ENCODE measurements at regions not wholly inside any gene's neighbourhood (a gene's known extent, or its start where the extent isn't known, plus 50 kb on each side); places are given as distances from the start of the nearest gene placed in this dataset.

DNA sequence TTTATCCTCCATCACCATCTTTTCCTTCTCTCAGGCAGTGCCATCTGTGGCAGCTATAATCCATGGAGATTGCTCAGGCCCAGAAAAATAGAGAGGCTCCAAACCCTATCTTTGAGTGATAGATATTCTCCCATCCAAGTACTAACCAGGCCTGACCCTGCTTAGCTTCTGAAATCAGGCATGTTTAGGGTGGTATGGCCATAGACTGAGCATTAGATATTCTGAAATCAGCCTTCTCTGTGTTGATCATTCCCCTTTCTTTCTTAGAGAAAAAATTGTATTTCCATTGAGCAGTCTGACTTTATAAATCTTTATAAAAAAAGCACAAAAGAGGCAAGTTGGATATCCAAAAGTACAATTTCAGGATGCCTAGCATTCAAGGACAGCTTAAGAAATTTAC, 131.5 kb upstream of the ACVR2A start:
- POLR2A ChIA-PET: no interaction called here
- Histone ChIP-seq H3K36me3 (ENCODE audit: insufficient read depth, low read length) (no peaks in the 10 kb centered on the region), H3K27me3 (ENCODE audit: control insufficient read depth in 1 of 2, insufficient read depth in 2 of 2, low read length in 2 of 2) (no peaks in the 10 kb centered on the region), H3K27ac (ENCODE audit: low read depth in 1 of 2, low read length in 2 of 2) (no peak overlapping the region), H3K4me1 (ENCODE audit: insufficient read depth, low read length) (no peaks in the 10 kb centered on the region), H3K4me3 (ENCODE audit: low read length) (no peak overlapping the region), H3K9me3 (ENCODE audit: control insufficient read depth in 1 of 2, insufficient read depth in 1 of 2, low read length in 2 of 2) (peaks cover 0 to 6% of the 10 kb centered on the region in 2 experiments)
- CTCF ChIA-PET: no interaction called here
- DNase-seq (no peak), ATAC-seq (ENCODE audit: poor library complexity) (no peak)
- H3K36me3 Mint-ChIP-seq (ENCODE audit: low read depth): peaks cover 17% of the 10 kb centered on the region
- H3K27me3 Mint-ChIP-seq: no peaks in the 10 kb centered on the region
- H3K4me3 Mint-ChIP-seq: no peak overlapping the region
- intact Hi-C loops (cut with DNase I, micrococcal nuclease): loop anchor here in 1 of 2 experiments (5.0 kb wide), 1 partner anchor 856 kb away; no protein-coding TSS in a partner anchor
- TF ChIP-seq, protein P1, sequence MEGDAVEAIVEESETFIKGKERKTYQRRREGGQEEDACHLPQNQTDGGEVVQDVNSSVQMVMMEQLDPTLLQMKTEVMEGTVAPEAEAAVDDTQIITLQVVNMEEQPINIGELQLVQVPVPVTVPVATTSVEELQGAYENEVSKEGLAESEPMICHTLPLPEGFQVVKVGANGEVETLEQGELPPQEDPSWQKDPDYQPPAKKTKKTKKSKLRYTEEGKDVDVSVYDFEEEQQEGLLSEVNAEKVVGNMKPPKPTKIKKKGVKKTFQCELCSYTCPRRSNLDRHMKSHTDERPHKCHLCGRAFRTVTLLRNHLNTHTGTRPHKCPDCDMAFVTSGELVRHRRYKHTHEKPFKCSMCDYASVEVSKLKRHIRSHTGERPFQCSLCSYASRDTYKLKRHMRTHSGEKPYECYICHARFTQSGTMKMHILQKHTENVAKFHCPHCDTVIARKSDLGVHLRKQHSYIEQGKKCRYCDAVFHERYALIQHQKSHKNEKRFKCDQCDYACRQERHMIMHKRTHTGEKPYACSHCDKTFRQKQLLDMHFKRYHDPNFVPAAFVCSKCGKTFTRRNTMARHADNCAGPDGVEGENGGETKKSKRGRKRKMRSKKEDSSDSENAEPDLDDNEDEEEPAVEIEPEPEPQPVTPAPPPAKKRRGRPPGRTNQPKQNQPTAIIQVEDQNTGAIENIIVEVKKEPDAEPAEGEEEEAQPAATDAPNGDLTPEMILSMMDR (IDR thresholded peaks at IDR 0.05): no peak
- no peaks in the 10 kb centered on the region for H3K4me1 Mint-ChIP-seq (ENCODE audit: low read depth)
- H3K9me3 Mint-ChIP-seq: peaks cover 9% of the 10 kb centered on the region
- H3K27ac Mint-ChIP-seq: no peak overlapping the region

DNA sequence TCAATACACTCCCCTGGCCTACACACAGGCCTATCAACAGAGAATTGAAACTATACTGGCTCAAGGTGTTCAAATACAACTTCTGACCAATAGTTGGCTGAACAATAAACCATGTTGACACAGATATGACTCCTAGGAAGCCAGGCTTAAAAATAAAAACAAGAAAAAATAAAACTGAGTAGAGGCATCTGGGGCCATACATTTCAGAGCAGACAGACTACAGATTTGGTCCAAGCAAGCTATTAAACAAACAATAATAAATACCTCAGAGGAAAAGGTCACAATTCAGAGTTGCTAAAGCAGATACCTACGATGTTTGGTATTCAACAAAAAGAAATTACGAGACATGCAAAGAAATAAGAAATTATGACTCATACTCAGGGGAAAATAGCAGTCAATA, 132.8 kb upstream of the ACVR2A start:
- Mint-ChIP-seq H3K27me3 (no peaks in the 10 kb centered on the region), H3K4me1 (ENCODE audit: low read depth) (no peaks in the 10 kb centered on the region), H3K27ac (no peak overlapping the region), H3K9me3 (peaks cover 9% of the 10 kb centered on the region), H3K36me3 (ENCODE audit: low read depth) (peaks cover 17% of the 10 kb centered on the region), H3K4me3 (no peak overlapping the region)
- CTCF ChIA-PET: no interaction called here
- no peaks in the 10 kb centered on the region for H3K36me3 ChIP-seq (ENCODE audit: insufficient read depth, low read length)
- H3K27me3 ChIP-seq (ENCODE audit: control insufficient read depth in 1 of 2, insufficient read depth in 2 of 2, low read length in 2 of 2): no peaks in the 10 kb centered on the region
- POLR2A ChIA-PET: no interaction called here
- TF ChIP-seq, protein P1 (IDR thresholded peaks at IDR 0.05): no peak
- intact Hi-C loops (cut with DNase I, micrococcal nuclease): loop anchor here in 1 of 2 experiments (5.0 kb wide), 1 partner anchor 855 kb away; no protein-coding TSS in a partner anchor
- no peak overlapping the region for H3K4me3 ChIP-seq (ENCODE audit: low read length)
- DNase-seq (no peak), ATAC-seq (ENCODE audit: poor library complexity) (no peak)
- H3K9me3 ChIP-seq (ENCODE audit: control insufficient read depth in 1 of 2, insufficient read depth in 1 of 2, low read length in 2 of 2): peaks cover 0 to 6% of the 10 kb centered on the region in 2 experiments
- no peaks in the 10 kb centered on the region for H3K4me1 ChIP-seq (ENCODE audit: insufficient read depth, low read length)
- H3K27ac ChIP-seq (ENCODE audit: low read depth in 1 of 2, low read length in 2 of 2): no peak overlapping the region

DNA sequence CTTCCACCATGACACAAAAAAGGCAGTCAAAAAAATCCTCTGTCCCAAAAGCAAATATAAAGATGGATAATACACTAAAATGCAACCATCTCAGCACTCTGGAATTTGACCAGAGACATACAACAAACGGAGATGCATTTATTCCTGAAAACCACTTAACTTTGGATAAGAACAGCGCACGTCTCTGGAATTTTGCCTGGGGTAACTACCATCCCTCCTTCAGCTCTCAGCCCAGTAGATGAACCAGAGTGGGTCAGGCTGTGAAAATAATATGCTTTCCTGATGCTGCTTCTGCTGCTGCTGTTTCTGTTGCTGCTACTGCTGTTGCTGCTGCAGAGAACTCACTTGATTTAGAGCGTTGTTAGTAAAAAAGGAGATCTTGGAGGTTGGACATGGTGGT, 133.8 kb upstream of the ACVR2A start:
- Histone ChIP-seq H3K27ac (ENCODE audit: low read depth in 1 of 2, low read length in 2 of 2) (no peak overlapping the region), H3K4me1 (ENCODE audit: insufficient read depth, low read length) (no peaks in the 10 kb centered on the region), H3K36me3 (ENCODE audit: insufficient read depth, low read length) (no peaks in the 10 kb centered on the region), H3K4me3 (ENCODE audit: low read length) (no peak overlapping the region), H3K9me3 (ENCODE audit: control insufficient read depth in 1 of 2, insufficient read depth in 1 of 2, low read length in 2 of 2) (peaks cover 0 to 6% of the 10 kb centered on the region in 2 experiments), H3K27me3 (ENCODE audit: control insufficient read depth in 1 of 2, insufficient read depth in 2 of 2, low read length in 2 of 2) (no peaks in the 10 kb centered on the region)
- ATAC-seq (ENCODE audit: poor library complexity) (no peak), DNase-seq (no peak)
- Mint-ChIP-seq H3K27me3 (no peaks in the 10 kb centered on the region), H3K36me3 (ENCODE audit: low read depth) (peaks cover 17% of the 10 kb centered on the region), H3K4me3 (no peak overlapping the region), H3K9me3 (peaks cover 9% of the 10 kb centered on the region), H3K27ac (no peak overlapping the region), H3K4me1 (ENCODE audit: low read depth) (no peaks in the 10 kb centered on the region)
- ChIA-PET CTCF (no interaction called here), POLR2A (no interaction called here)
- intact Hi-C loops (cut with DNase I, micrococcal nuclease): loop anchor here in 1 of 2 experiments (5.0 kb wide), 1 partner anchor 854 kb away; no protein-coding TSS in a partner anchor
- TF ChIP-seq, protein P1 (IDR thresholded peaks at IDR 0.05): no peak
